Trophoblast cell (in vitro differentiated cells and primary cell): ENCODE measurements at regions not wholly inside any gene's neighbourhood (a gene's known extent, or its start where the extent isn't known, plus 50 kb on each side); places are given as distances from the start of the nearest gene placed in this dataset.

Source experiments
- DNase-seq, 2 donors: peaks; one replicate each; pipeline ENCODE4 v3.0.0-alpha.2; 2016
- H2AFZ ChIP-seq: 2 replicates; pipeline ENCODE4 v1.6.1; 2013; ENCODE audit warnings: low read length, moderate library complexity, mild to moderate bottlenecking; ENCODE audit not compliant: insufficient read depth, poor library complexity
- H2AK5ac ChIP-seq: 2 replicates; pipeline ENCODE4 v1.6.1; 2013; ENCODE audit warnings: mild to moderate bottlenecking, low read length
- H2BK120ac ChIP-seq: 2 replicates; pipeline ENCODE4 v1.6.1; 2013; ENCODE audit warnings: low read length, mild to moderate bottlenecking, moderate library complexity; ENCODE audit not compliant: insufficient read depth, poor library complexity
- H2BK12ac ChIP-seq: 2 replicates; pipeline ENCODE4 v1.6.1; 2013; ENCODE audit warnings: mild to moderate bottlenecking, low read length, moderate library complexity
- H2BK5ac ChIP-seq: 2 replicates; pipeline ENCODE4 v1.6.1; 2013; ENCODE audit warnings: low read length, low read depth, moderate library complexity, mild to moderate bottlenecking; ENCODE audit not compliant: poor library complexity
- H3K14ac ChIP-seq: 2 replicates; pipeline ENCODE4 v1.6.1; 2013; ENCODE audit warnings: mild to moderate bottlenecking, low read length
- H3K18ac ChIP-seq: 2 replicates; pipeline ENCODE4 v1.6.1; 2013; ENCODE audit warnings: mild to moderate bottlenecking, low read length
- H3K23ac ChIP-seq: 2 replicates; pipeline ENCODE4 v1.6.1; 2013; ENCODE audit warnings: low read length
- H3K27ac ChIP-seq: 2 replicates; pipeline ENCODE4 v1.5.1; 2013; ENCODE audit warnings: low read depth, mild to moderate bottlenecking, inconsistent platforms, low read length, moderate library complexity
- H3K27me3 ChIP-seq: 2 replicates; pipeline ENCODE4 v1.6.1; 2013; ENCODE audit warnings: inconsistent platforms, mild to moderate bottlenecking, low read length, moderate library complexity; ENCODE audit not compliant: insufficient read depth
- H3K36me3 ChIP-seq, 2 experiments: 1 replicate in 1 of 2; 2 replicates in 1 of 2; pipeline ENCODE4 v1.6.1; 2013; ENCODE audit warnings: low read length in 2 of 2, mild to moderate bottlenecking in 2 of 2, moderate library complexity in 1 of 2; ENCODE audit not compliant: insufficient read depth in 2 of 2, control insufficient read depth in 1 of 2
- H3K4ac ChIP-seq: 2 replicates; pipeline ENCODE4 v1.6.1; 2013; ENCODE audit warnings: low read depth, mild to moderate bottlenecking, low read length, moderate library complexity
- H3K4me1 ChIP-seq, 2 experiments: 1 replicate in 1 of 2; 2 replicates in 1 of 2; pipeline ENCODE4 v1.6.1; 2013; ENCODE audit warnings: low read length in 2 of 2, mild to moderate bottlenecking in 2 of 2, moderate library complexity in 1 of 2; ENCODE audit not compliant: insufficient read depth in 2 of 2, control insufficient read depth in 1 of 2
- H3K4me2 ChIP-seq: 2 replicates; pipeline ENCODE4 v1.6.1; 2013; ENCODE audit warnings: inconsistent platforms, mild to moderate bottlenecking, low read length, moderate library complexity
- H3K4me3 ChIP-seq: 2 replicates; pipeline ENCODE4 v1.5.1; 2013; ENCODE audit warnings: mild to moderate bottlenecking, low read depth, low read length, inconsistent platforms
- H3K79me1 ChIP-seq: one replicate; pipeline ENCODE4 v1.6.1; 2013; ENCODE audit warnings: low read length
- H3K79me2 ChIP-seq: 2 replicates; pipeline ENCODE4 v1.6.1; 2013; ENCODE audit warnings: low read length, mild to moderate bottlenecking; ENCODE audit not compliant: control insufficient read depth, insufficient read depth, poor library complexity
- H3K9ac ChIP-seq: 2 replicates; pipeline ENCODE4 v1.6.1; 2013; ENCODE audit warnings: mild to moderate bottlenecking, low read length
- H3K9me3 ChIP-seq: 2 replicates; pipeline ENCODE4 v1.6.1; 2013; ENCODE audit warnings: low read depth, mild to moderate bottlenecking, control low read depth, inconsistent platforms, low read length; ENCODE audit not compliant: insufficient read depth
- H4K12ac ChIP-seq: 2 replicates; pipeline ENCODE4 v1.6.1; 2013; ENCODE audit warnings: low read depth, mild to moderate bottlenecking, low read length, moderate library complexity
- H4K8ac ChIP-seq: 2 replicates; pipeline ENCODE4 v1.6.1; 2013; ENCODE audit warnings: low read depth, mild to moderate bottlenecking, low read length, moderate library complexity
- H4K91ac ChIP-seq: one replicate; pipeline ENCODE4 v1.6.1; 2013; ENCODE audit warnings: low read depth, mild to moderate bottlenecking, low read length, moderate library complexity
- WGBS: extraction: QIAGEN DNeasy Blood & Tissue Kit; methylation state at CpG from one replicate; pipeline ENCODE4 v1.1.7; 2013; ENCODE audit warnings: missing lambda C conversion rate; ENCODE audit not compliant: insufficient read length, insufficient coverage; ENCODE audit errors: extremely low coverage; 5-methylcytosine and 5-hydroxymethylcytosine counted together

DNA sequence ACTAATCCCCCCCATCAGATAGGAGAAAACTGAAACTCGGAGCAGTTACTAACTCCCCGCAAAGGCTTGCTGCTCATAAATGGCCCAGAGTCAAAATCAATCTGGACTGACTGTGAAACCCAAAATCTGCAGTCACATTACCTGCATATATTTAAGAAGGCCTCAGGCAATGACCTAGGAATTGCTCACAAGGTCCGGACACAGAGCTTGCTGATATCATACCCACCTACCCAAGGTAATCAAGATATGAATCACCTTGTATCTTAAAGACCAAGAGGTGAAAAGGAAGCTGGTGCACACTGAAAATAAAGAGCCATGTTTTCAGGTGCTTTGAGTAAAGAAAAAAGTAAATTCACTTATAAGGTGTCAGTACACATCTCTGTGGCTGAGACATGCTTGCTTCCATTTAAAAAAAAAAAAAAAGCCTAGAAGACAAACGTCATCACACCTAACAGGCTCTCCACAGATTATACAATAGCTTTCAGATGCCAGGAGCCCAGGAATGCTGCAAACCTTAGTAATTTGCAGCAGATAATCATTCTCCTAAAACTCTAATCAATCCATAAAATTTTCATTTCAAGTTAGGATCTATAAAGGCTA lies 195.4 kb downstream of the ZEB2 start:
- no CpG with 5 or more reads among the region's 4 CpGs for WGBS
- Histone ChIP-seq H2BK12ac (no peak overlapping the region), H3K79me2 (peaks cover 2% of the 10 kb centered on the region), H2AK5ac (no peak overlapping the region), H3K18ac (no peak overlapping the region), H3K14ac (no peak overlapping the region), H3K27me3 (no peaks in the 10 kb centered on the region), H2BK120ac (no peak overlapping the region), H3K4me2 (no peak overlapping the region), H4K91ac (no peak overlapping the region), H3K9ac (no peak overlapping the region), H3K23ac (no peak overlapping the region), H4K12ac (no peak overlapping the region), H3K4me1 (peaks cover 8 to 14% of the 10 kb centered on the region in 2 experiments), H4K8ac (no peak overlapping the region), H2BK5ac (no peak overlapping the region), H2AFZ (no peak overlapping the region), H3K27ac (no peak overlapping the region), H3K9me3 (no peaks in the 10 kb centered on the region), H3K4me3 (no peak overlapping the region), H3K79me1 (no peaks in the 10 kb centered on the region), H3K36me3 (peaks cover 0 to 1% of the 10 kb centered on the region in 2 experiments), H3K4ac (no peak overlapping the region)
- DNase-seq: no peak

DNA sequence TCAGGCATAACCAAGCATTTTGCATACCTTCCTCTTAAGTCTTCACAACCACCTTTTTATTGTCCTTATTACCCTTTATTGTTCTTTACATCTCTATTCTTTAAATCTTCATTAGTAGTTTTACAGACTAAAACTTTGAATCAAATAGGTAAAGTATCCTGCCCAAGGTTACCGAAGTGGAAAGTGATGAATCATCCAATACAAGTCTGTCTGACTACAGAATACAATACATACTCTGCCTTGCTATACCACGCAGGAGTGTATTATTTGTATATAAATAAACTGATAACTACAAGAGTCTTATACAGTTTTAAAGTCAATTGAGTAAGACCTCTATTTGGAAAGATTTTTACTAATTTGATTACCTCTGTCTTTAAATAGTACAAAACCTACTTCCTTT lies 196.0 kb downstream of the ZEB2 start:
- H4K91ac ChIP-seq: no peak overlapping the region
- H2AFZ ChIP-seq: no peak overlapping the region
- H2AK5ac ChIP-seq: no peak overlapping the region
- no peak for DNase-seq
- H3K23ac ChIP-seq: no peak overlapping the region
- no peak overlapping the region for H3K4me2 ChIP-seq
- no peak overlapping the region for H3K4me3 ChIP-seq
- no CpG with 5 or more reads among the region's 2 CpGs for WGBS
- no peak overlapping the region for H2BK5ac ChIP-seq
- peaks cover 0 to 1% of the 10 kb centered on the region in 2 experiments for H3K36me3 ChIP-seq
- no peak overlapping the region for H4K8ac ChIP-seq
- H3K18ac ChIP-seq: no peak overlapping the region
- peaks cover 2% of the 10 kb centered on the region for H3K79me2 ChIP-seq
- H3K14ac ChIP-seq: no peak overlapping the region
- no peak overlapping the region for H2BK120ac ChIP-seq
- H3K27ac ChIP-seq: no peak overlapping the region
- H3K9ac ChIP-seq: no peak overlapping the region
- H4K12ac ChIP-seq: no peak overlapping the region
- H3K27me3 ChIP-seq: no peaks in the 10 kb centered on the region
- no peaks in the 10 kb centered on the region for H3K9me3 ChIP-seq
- H3K4ac ChIP-seq: no peak overlapping the region
- H2BK12ac ChIP-seq: no peak overlapping the region
- no peaks in the 10 kb centered on the region for H3K79me1 ChIP-seq
- H3K4me1 ChIP-seq: peaks cover 8 to 14% of the 10 kb centered on the region in 2 experiments

DNA sequence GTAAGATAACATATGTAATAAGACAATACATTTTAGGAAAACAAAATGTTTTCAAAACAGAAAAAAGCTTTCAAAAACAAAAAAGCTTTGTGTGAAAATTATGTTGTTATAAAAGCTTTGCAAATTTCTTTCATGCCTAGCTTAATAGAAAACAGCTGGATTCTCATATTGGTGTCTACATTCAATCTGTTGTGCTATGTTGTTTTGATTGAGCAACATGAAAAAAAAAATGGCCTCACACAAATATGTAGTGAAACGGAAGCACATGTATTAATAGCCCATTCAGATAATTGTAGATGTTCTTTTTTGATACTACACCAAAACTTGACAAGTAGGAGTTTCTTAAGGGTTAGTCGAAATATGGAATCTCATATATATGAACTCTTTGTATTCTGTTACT lies 197.5 kb downstream of the ZEB2 start:
- no peak overlapping the region for H4K8ac ChIP-seq
- H3K79me2 ChIP-seq: peaks cover under 1% of the 10 kb centered on the region
- no peak for DNase-seq
- H3K4me3 ChIP-seq: no peak overlapping the region
- H3K9ac ChIP-seq: no peak overlapping the region
- H3K4me1 ChIP-seq: peaks cover 8 to 14% of the 10 kb centered on the region in 2 experiments
- no peak overlapping the region for H3K27ac ChIP-seq
- H3K14ac ChIP-seq: no peak overlapping the region
- H2BK120ac ChIP-seq: no peak overlapping the region
- no peaks in the 10 kb centered on the region for H3K36me3 ChIP-seq
- H3K79me1 ChIP-seq: no peaks in the 10 kb centered on the region
- no peaks in the 10 kb centered on the region for H3K27me3 ChIP-seq
- H4K12ac ChIP-seq: no peak overlapping the region
- H3K4ac ChIP-seq: no peak overlapping the region
- H2BK5ac ChIP-seq: no peak overlapping the region
- H4K91ac ChIP-seq: no peak overlapping the region
- H2AK5ac ChIP-seq: no peak overlapping the region
- WGBS: no CpG with 5 or more reads among the region's 2 CpGs
- no peak overlapping the region for H2BK12ac ChIP-seq
- no peak overlapping the region for H3K18ac ChIP-seq
- H3K9me3 ChIP-seq: no peaks in the 10 kb centered on the region
- H3K4me2 ChIP-seq: no peak overlapping the region
- H3K23ac ChIP-seq: no peak overlapping the region
- no peak overlapping the region for H2AFZ ChIP-seq

DNA sequence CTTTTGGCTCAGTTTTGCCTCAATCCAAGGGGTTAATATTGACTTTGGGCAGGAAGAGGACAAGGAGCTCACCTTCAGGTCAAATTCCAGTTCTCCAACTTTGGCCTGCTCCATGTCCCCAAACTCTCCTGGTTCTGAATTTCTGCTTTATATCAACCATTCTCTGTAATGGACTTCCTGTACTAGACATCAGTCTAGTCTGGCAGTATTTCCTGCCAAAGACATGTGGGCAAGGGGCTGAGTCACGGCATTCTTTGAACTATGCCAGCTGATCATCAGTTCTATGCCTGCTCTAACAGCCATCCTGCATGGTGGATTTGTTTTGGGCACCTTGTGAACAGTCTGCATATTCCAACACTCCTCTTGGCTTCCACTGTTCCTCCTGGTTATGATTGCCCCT lies 199.4 kb downstream of the ZEB2 start:
- no peak overlapping the region for H3K4me2 ChIP-seq
- WGBS: no CpG with 5 or more reads among the region's 1 CpG
- H3K9ac ChIP-seq: no peak overlapping the region
- H3K27ac ChIP-seq: no peak overlapping the region
- H2BK12ac ChIP-seq: no peak overlapping the region
- H2BK120ac ChIP-seq: no peak overlapping the region
- H3K23ac ChIP-seq: no peak overlapping the region
- H3K14ac ChIP-seq: no peak overlapping the region
- H3K79me1 ChIP-seq: no peaks in the 10 kb centered on the region
- H4K91ac ChIP-seq: no peak overlapping the region
- no peaks in the 10 kb centered on the region for H3K79me2 ChIP-seq
- no peaks in the 10 kb centered on the region for H3K27me3 ChIP-seq
- no peak overlapping the region for H3K4me3 ChIP-seq
- H2AK5ac ChIP-seq: no peak overlapping the region
- no peaks in the 10 kb centered on the region for H3K36me3 ChIP-seq
- H4K8ac ChIP-seq: no peak overlapping the region
- DNase-seq: no peak
- H3K4me1 ChIP-seq: peaks cover 6 to 10% of the 10 kb centered on the region in 2 experiments
- H3K9me3 ChIP-seq: no peaks in the 10 kb centered on the region
- no peak overlapping the region for H2BK5ac ChIP-seq
- no peak overlapping the region for H3K18ac ChIP-seq
- no peak overlapping the region for H3K4ac ChIP-seq
- no peak overlapping the region for H4K12ac ChIP-seq
- H2AFZ ChIP-seq: no peak overlapping the region
